ENCODE measurements at regions not wholly inside any gene's neighbourhood (a gene's known extent, or its start where the extent isn't known, plus 50 kb on each side); places are given as distances from the start of the nearest gene placed in this dataset.

DNA sequence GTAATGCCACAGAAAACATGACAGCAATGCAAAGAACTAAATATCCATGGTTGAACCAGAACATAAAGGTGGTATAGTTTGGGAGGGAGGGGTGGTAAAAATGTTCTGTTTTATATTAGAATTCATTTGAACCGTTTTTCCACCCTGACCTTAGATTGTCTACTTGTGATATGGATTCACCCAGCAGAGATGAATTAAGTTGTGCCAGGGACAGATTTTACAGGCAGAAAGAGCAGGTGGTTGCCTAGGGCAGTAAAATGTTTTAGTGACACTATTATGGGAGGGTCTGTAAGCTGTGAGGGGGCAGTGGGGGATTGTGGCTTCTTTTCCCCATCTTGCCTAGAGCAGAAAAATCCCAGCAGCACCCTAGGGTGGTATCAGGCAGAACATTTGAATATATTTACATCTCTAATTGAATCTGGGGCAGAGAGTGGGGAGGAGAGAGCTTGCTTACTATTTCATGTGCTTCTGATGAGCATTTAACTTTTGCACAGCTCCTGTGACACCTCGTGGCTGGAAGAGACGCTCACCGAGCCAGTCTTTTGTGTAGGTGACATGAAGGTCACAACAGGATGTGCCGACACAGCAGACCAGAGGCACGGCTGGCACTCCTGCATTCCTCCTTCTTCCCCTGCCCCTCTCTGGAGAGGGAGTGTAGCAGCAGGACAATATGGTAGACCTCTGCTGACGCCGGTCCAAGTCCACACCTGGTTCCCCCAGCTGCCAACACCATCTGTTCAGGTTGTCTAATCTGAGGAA is 452.3 kb downstream of the IRS2 start:
- no peak for TF ChIP-seq EZH2 (IDR thresholded peaks at IDR 0.05)
- no peak for TF ChIP-seq EGR1 (IDR thresholded peaks at IDR 0.05; ENCODE audit: low read depth)
- TF ChIP-seq CEBPB (IDR thresholded peaks at IDR 0.05; ENCODE audit: low read depth) = no peak
- TF ChIP-seq POLR2AphosphoS5 (IDR thresholded peaks at IDR 0.05; ENCODE audit: low read depth, low read length) = no peak
- TF ChIP-seq, protein P1, sequence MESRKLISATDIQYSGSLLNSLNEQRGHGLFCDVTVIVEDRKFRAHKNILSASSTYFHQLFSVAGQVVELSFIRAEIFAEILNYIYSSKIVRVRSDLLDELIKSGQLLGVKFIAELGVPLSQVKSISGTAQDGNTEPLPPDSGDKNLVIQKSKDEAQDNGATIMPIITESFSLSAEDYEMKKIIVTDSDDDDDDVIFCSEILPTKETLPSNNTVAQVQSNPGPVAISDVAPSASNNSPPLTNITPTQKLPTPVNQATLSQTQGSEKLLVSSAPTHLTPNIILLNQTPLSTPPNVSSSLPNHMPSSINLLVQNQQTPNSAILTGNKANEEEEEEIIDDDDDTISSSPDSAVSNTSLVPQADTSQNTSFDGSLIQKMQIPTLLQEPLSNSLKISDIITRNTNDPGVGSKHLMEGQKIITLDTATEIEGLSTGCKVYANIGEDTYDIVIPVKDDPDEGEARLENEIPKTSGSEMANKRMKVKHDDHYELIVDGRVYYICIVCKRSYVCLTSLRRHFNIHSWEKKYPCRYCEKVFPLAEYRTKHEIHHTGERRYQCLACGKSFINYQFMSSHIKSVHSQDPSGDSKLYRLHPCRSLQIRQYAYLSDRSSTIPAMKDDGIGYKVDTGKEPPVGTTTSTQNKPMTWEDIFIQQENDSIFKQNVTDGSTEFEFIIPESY (IDR thresholded peaks at IDR 0.05; ENCODE audit: extremely low read depth, insufficient replicate concordance, low read length) = no peak
- TF ChIP-seq, protein P2, sequence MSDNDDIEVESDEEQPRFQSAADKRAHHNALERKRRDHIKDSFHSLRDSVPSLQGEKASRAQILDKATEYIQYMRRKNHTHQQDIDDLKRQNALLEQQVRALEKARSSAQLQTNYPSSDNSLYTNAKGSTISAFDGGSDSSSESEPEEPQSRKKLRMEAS (IDR thresholded peaks at IDR 0.05) = no peak
- TF ChIP-seq POLR2A (IDR thresholded peaks at IDR 0.05; ENCODE audit: borderline replicate concordance, extremely low read depth, insufficient read depth, insufficient read length) = no peak
- TF ChIP-seq, protein P3, sequence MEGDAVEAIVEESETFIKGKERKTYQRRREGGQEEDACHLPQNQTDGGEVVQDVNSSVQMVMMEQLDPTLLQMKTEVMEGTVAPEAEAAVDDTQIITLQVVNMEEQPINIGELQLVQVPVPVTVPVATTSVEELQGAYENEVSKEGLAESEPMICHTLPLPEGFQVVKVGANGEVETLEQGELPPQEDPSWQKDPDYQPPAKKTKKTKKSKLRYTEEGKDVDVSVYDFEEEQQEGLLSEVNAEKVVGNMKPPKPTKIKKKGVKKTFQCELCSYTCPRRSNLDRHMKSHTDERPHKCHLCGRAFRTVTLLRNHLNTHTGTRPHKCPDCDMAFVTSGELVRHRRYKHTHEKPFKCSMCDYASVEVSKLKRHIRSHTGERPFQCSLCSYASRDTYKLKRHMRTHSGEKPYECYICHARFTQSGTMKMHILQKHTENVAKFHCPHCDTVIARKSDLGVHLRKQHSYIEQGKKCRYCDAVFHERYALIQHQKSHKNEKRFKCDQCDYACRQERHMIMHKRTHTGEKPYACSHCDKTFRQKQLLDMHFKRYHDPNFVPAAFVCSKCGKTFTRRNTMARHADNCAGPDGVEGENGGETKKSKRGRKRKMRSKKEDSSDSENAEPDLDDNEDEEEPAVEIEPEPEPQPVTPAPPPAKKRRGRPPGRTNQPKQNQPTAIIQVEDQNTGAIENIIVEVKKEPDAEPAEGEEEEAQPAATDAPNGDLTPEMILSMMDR (IDR thresholded peaks at IDR 0.05 in 2 of 3, conservative IDR thresholded peaks at IDR 0.05 in 1 of 3; ENCODE audit: borderline replicate concordance in 1 of 3, insufficient read depth in 1 of 3, low read depth in 2 of 3, low read length in 2 of 3) = no peak
- TF ChIP-seq TCF7L2 (IDR thresholded peaks at IDR 0.05; ENCODE audit: borderline replicate concordance, extremely low read depth, insufficient read depth, insufficient read length) = no peak
- TF ChIP-seq, protein P4, sequence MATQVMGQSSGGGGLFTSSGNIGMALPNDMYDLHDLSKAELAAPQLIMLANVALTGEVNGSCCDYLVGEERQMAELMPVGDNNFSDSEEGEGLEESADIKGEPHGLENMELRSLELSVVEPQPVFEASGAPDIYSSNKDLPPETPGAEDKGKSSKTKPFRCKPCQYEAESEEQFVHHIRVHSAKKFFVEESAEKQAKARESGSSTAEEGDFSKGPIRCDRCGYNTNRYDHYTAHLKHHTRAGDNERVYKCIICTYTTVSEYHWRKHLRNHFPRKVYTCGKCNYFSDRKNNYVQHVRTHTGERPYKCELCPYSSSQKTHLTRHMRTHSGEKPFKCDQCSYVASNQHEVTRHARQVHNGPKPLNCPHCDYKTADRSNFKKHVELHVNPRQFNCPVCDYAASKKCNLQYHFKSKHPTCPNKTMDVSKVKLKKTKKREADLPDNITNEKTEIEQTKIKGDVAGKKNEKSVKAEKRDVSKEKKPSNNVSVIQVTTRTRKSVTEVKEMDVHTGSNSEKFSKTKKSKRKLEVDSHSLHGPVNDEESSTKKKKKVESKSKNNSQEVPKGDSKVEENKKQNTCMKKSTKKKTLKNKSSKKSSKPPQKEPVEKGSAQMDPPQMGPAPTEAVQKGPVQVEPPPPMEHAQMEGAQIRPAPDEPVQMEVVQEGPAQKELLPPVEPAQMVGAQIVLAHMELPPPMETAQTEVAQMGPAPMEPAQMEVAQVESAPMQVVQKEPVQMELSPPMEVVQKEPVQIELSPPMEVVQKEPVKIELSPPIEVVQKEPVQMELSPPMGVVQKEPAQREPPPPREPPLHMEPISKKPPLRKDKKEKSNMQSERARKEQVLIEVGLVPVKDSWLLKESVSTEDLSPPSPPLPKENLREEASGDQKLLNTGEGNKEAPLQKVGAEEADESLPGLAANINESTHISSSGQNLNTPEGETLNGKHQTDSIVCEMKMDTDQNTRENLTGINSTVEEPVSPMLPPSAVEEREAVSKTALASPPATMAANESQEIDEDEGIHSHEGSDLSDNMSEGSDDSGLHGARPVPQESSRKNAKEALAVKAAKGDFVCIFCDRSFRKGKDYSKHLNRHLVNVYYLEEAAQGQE (IDR thresholded peaks at IDR 0.05; ENCODE audit: low read depth) = no peak

Measured in HCT116 (cell line).